NB4 (cell line): ENCODE measurements at regions not wholly inside any gene's neighbourhood (a gene's known extent, or its start where the extent isn't known, plus 50 kb on each side); places are given as distances from the start of the nearest gene placed in this dataset.

Experiments
- DNase-seq: peaks from one replicate; pipeline ENCODE4 v3.0.0; 2010; ENCODE audit warnings: low read depth
- H3K4me3 ChIP-seq: one replicate; pipeline ENCODE4 v1.5.1; 2011; ENCODE audit warnings: mild to moderate bottlenecking, low read depth, low read length, moderate library complexity
- MYC ChIP-seq: IDR thresholded peaks from 2 replicates; pipeline ENCODE4 v1.6.1; 2011; ENCODE audit warnings: low read depth, low read length
- POLR2A ChIP-seq: IDR thresholded peaks from 2 replicates; pipeline ENCODE4 v1.6.1; 2011; ENCODE audit warnings: mild to moderate bottlenecking; ENCODE audit not compliant: insufficient read length; ENCODE audit errors: extremely low read depth
- TF ChIP-seq, protein P1 (sequence below): IDR thresholded peaks from one replicate; pipeline ENCODE4 v1.5.1; 2012; ENCODE audit warnings: low read depth, low read length
- TF ChIP-seq, protein P2 (sequence below): IDR thresholded peaks from 2 replicates; pipeline ENCODE4 v1.6.1; 2011; ENCODE audit warnings: low read depth, low read length

GRCh38 chr1:199290186-199290585 lies 651.3 kb downstream of the PTPRC start:
- TF ChIP-seq, protein P1, sequence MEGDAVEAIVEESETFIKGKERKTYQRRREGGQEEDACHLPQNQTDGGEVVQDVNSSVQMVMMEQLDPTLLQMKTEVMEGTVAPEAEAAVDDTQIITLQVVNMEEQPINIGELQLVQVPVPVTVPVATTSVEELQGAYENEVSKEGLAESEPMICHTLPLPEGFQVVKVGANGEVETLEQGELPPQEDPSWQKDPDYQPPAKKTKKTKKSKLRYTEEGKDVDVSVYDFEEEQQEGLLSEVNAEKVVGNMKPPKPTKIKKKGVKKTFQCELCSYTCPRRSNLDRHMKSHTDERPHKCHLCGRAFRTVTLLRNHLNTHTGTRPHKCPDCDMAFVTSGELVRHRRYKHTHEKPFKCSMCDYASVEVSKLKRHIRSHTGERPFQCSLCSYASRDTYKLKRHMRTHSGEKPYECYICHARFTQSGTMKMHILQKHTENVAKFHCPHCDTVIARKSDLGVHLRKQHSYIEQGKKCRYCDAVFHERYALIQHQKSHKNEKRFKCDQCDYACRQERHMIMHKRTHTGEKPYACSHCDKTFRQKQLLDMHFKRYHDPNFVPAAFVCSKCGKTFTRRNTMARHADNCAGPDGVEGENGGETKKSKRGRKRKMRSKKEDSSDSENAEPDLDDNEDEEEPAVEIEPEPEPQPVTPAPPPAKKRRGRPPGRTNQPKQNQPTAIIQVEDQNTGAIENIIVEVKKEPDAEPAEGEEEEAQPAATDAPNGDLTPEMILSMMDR: no peak
- TF ChIP-seq MYC: no peak
- TF ChIP-seq, protein P2, sequence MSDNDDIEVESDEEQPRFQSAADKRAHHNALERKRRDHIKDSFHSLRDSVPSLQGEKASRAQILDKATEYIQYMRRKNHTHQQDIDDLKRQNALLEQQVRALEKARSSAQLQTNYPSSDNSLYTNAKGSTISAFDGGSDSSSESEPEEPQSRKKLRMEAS: no peak
- TF ChIP-seq POLR2A: no peak
- DNase-seq: no peak
- H3K4me3 ChIP-seq: no peak overlapping the region

- no peak overlapping the region for H3K4me3 ChIP-seq
- no peak for DNase-seq
- TF ChIP-seq, protein P1: no peak
- TF ChIP-seq, protein P2: no peak
- TF ChIP-seq MYC: no peak
- no peak for TF ChIP-seq POLR2A
These were observed 652.3 kb downstream of the PTPRC start for GRCh38 chr1:199291022-199291740.

DNA sequence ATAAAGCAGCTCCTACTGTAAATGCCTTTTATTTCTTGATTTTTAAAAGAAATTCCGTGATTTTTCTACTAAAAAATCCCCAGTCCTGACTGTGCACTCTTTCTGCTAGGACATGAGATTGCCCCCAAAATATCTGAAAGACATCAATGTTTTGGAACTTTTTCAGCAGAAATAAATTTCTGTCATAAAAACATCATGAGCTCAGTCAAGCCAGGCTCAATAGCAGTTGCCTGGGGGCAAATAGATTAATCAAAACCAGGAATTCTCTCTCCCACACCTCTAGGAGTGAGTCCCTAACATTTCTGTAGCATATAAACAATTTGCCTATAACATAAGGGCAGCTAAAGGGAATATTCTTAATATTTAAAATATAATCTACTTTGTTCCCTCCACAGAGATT lies 654.1 kb downstream of the PTPRC start:
- no peak overlapping the region for H3K4me3 ChIP-seq
- no peak for DNase-seq
- TF ChIP-seq POLR2A (no peak), MYC (no peak)
- TF ChIP-seq, protein P2: no peak
- TF ChIP-seq, protein P1: no peak

DNA sequence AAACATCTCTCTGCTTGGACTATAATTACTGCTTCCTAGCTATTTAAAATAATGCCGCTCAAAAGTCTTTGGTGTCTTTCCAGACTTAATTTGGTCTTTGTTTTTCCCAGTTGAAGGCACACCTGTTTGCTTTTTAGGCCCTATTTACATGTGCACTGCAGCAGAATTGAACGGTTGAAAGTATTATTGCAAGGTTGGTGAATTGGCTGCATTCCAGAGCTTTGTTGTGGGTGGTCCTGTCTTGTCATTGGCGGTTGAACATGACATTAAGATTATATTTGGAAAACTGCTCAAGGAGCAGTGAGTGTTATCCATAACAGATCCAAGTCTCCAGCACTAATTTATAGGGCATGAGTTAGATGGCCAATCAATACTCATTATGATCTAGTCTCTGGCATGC lies 656.3 kb downstream of the PTPRC start:
- TF ChIP-seq, protein P2: no peak
- TF ChIP-seq MYC (no peak), POLR2A (no peak)
- TF ChIP-seq, protein P1: no peak
- H3K4me3 ChIP-seq: no peak overlapping the region
- DNase-seq: no peak

DNA sequence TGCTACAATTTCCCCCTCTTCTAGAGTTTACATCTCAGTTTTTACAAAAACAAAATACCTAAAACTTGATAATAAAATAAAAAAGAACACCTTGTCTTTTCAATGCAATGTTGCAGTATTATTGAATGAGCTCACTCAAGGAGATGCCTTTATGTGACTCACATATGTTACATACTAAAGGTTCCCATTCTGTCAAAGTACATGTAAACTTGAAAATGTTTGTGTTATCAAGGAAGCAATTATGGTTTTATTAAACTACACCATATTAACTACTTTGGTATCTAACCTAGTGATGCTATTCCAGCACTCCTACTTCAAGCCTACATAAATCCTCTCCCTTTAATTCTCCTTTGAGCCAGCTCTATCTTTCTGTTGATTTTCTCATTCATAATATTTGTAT lies 658.3 kb downstream of the PTPRC start:
- no peak for DNase-seq
- no peak overlapping the region for H3K4me3 ChIP-seq

More for the DNA sequence above, 658.3 kb downstream of the PTPRC start:
- TF ChIP-seq POLR2A (no peak), MYC (no peak)
- TF ChIP-seq, protein P1: no peak
- TF ChIP-seq, protein P2: no peak
